HG03045 (cell line): ENCODE measurements at regions not wholly inside any gene's neighbourhood (a gene's known extent, or its start where the extent isn't known, plus 50 kb on each side); places are given as distances from the start of the nearest gene placed in this dataset.
"Not testable (repeated sequence)": the region's sequence is repeated elsewhere in the genome, so short reads cannot be mapped to it uniquely, and the experiment has no call there.

ENCODE experiments used
- ATAC-seq: cut with Tn5 transposase; IDR thresholded peaks from one replicate; pipeline ENCODE4 v1.9.1; 2021; ENCODE audit warnings: mild to moderate bottlenecking, moderate library complexity; ENCODE audit not compliant: unreplicated experiment

DNA sequence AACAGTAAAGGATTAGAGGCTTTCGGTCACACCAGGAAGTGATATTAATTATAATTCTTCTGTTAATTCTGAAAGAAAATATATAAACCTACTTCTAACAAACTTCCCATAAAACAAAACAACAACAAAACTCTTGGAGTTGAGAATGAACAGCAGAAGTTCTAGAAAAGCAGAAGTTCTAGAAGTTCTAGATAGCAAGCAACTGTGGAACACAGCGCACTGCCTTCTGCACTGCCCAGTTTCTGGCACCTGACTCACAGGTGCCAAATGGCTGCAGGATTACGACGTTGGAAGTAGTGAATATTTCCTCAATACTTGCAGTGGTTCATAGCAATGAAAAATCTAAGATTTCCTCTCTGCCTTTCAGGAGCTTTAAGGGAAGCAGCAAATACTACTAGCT, 132.2 kb downstream of the OR13A1 start:
- no peak for ATAC-seq

DNA sequence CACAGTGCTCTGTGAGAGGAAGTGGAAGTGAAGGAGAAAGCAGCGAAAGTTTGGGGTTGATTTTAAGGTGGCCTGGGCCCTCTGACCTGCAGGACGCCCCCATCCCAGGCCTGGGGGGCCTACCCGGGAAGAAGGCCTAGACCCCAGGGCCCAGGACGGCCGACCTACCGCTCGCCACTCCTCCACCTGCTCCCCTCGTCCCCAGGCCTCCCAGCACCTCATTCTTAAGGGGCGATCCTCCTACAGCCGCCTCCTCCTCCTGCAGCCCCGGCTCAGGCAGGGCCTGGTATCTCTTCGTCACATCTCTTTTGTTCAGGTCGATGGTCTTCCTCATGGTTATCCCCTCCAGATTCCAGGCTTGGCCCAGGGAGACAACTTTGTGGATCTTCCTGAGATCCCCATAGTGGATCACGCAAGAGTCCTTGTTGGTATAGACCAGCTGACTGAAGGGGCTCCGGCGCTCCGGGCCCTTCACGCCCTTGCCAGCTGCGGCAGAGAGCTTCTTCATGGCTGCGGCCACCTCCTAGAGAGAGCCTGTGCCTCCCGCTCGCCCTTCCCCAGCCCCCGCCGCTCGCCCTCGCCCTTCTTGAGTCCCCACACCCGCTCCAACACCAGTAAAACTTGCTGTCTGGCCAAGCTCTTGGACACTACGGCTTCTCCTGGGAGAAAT, 117.5 kb downstream of the OR13A1 start:
- no peak for ATAC-seq

- no peak for ATAC-seq
These were observed 116.8 kb downstream of the OR13A1 start for GRCh38 chr10:45198486-45199204.

DNA sequence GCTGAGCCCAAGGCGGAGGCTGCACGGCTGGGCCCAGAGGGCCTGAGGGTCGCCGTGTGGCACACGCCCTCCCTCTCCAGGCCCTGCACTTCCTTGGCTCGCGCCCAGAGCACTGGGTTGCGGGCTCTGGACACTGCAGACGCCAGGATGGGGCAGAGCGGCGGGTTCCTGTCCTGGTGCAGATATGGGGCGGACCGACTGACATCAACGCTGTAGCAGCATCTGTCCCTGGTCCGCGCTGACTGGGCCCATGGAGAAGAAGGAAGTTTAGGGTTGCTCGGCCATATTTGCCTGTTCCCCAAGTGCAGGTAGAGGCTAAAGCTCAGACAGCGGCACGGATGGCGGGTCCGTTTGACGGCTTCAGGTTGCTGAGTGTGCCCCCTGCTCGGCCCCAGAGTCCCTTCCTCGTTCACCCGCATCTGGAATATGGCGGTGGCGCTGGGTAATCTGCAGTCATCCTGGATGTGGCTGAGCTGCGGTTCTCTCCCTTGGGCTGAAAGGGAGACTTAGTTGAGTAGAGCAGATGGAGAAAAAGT, 116.1 kb downstream of the OR13A1 start:
- no peak for ATAC-seq

DNA sequence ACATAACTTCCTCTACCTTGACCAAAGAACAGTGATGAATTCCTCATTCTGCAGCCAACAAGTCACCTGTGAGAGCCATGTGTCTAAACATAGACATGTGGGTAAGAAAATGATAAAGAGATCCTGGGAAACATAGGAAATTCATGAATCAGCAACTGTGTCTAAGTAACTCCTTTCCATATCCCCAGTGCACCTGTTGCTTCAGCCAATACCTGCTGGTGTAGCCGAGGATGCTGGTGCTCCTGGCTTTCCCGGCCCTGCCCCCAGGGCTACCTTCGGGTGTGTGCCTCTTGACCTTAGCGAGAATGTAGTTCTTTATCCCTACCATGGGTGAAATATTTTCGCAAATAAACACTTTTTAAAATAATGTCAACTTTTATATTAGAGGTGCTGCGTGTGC, 114.1 kb downstream of the OR13A1 start:
- no peak for ATAC-seq

GRCh38 chr10:45202242-45202641, 113.2 kb downstream of the OR13A1 start:
- ATAC-seq = no peak

DNA sequence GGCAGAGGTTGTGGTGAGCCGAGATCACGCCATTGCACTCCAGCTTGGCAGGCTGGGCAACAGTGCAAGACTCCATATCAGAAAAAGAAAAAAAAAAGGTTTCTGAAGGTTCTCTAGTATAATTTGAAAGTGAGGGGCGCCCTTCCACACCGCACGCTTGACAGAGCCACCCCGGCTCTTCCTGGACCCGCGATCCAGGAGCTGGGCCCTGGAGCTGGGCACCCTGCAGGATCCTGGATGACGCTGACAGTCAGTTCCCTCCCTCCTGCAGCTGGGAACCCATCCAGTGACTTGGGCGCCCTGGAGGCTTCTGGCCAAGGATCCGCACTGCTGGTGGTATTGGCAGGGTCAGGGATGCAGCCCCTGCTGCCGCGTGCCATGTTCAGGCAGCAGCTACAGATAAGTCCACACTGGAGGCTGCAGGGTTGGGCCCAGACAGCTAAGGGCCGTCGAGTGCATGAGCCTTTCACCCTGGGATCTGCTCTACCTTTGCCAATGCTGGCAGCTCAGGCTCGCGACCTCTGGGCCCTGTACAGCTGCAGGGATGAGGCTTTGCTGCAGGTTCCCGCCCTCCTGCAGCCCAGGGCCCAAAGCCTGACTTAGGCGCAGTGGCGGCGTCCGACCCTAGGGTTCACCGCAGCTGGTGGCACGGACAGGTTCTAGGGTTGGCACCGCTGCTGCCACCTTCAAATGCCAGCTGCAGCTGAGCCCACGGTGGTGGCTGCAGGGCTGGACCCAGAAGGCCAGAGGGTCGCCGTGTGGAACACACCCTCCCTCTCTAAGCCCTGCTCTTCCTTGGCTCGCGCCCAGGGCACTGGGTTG, 110.2 kb downstream of the OR13A1 start:
- no peak for ATAC-seq

GRCh38 chr10:45209888-45210287, 105.5 kb downstream of the OR13A1 start:
- no peak for ATAC-seq

GRCh38 chr10:45211576-45211975, 103.8 kb downstream of the OR13A1 start:
- no peak for ATAC-seq

GRCh38 chr10:45219416-45219815, 96.0 kb downstream of the OR13A1 start:
- no peak for ATAC-seq

DNA sequence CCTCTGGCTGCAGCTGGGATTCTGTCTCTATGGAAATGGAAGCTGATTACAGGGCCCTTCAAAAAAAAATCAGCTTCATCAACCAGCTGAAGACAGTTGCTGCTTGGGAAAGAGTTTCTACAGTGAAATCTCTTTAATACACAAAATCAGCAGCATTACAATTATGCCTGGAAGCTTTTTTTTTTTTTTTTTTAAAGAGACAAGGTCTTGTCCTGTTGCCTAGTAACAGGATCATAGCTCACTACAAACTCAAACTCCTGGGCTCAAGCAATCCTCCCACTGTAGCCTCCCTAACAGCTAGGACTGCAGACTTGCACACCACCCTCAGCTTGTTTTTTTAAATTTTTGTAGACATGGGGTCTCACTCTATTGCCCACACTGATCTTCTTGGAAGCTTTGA, 94.5 kb downstream of the OR13A1 start:
- no peak for ATAC-seq

DNA sequence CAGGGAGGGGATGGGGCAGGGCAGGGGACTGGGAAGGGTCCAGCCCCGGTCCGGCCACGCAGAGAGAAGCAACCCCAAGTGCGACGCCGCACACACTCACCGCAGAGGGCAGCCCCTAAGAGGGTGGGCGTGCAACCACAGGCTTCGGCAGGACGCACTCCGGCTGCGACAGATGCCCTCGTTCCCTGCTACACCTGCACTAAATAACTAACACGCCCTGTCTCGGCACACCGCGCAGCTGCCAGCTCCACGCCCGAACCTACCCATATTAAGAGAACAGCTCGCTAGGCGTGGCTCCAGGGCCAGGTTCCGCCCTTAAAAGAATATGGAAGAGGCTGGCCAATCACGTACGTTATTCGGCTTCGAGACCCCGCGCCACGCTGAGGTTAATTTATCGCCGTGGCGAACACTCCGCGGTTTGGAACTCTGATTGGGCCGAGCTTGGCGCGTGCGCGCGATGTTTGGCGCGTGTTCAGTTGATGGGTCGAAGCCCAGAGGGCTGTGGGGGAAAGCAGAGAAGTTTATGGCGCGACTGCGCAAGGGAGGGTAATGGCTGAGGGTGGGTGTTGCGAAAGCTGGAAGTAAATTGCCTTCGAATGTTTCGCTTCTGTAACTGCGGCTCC, 91.1 kb downstream of the OR13A1 start:
- ATAC-seq = no peak

- no peak for ATAC-seq
These were observed 88.4 kb downstream of the OR13A1 start for GRCh38 chr10:45227042-45227441.

- no peak for ATAC-seq
These were observed 88.0 kb downstream of the OR13A1 start for GRCh38 chr10:45227456-45227855.

- ATAC-seq = no peak
These were observed 85.6 kb downstream of the OR13A1 start for GRCh38 chr10:45229823-45230222.

GRCh38 chr10:45235260-45235769, 80.1 kb downstream of the OR13A1 start:
- not testable (repeated sequence) for ATAC-seq

DNA sequence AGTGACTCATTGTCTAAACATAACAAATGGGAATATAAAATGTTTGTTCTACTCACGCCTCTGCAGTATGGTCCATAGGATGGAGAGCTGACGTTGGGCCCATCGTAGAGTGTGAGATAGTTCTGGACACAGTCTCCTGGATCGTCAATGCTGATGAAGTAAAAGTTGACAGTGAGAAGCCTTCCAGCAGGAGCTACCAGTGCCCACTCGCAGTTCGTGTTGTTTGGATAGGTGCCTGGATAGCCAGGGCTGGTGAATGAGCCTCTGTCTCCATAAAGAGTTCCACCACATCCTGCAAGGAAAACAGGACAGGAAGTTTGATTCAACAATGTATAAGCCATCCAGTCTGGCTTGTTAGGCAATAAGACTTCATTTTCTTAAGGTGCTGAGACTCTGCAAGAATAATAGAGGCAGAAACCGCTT, 79.6 kb downstream of the OR13A1 start:
- ATAC-seq = no peak

DNA sequence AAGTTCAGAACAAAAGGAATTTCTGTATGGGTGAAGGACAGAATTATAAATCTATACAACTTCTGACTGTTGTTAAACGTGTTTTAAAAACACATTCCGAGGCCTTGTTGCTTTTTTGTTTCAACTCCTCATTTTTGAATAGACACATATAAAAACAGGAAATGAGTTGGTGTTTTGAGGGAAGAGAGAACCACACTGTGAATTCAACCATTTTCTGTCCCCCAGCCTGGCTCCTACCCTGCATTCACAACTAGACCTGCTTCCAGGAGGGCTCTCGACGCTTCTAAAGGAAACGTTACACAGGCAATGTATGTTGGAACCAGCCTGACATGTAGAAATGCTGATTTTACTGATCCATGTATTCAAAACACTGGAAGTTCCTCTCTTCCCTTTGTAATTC, 76.5 kb downstream of the OR13A1 start:
- ATAC-seq = no peak

DNA sequence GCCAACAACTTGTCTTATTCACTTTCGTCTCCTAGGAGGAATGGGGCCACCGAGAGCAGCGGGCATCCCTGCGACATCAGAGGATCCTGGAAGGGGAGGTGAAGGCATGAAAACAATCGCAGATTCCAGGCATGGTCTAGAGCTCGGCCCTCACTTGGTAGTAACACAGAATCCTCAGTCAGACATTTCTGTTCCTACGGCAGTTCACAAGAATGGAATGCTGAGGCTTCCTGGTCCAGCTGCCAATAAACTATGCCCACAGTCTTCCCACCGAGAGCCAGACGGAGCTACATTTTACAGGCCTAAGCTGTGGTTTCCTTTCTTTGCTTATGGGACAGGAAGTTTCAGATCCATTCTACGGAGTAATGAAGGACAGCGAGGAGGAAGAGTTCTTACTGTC, 75.8 kb downstream of the OR13A1 start:
- no peak for ATAC-seq

- no peak for ATAC-seq
These were observed 73.4 kb downstream of the OR13A1 start for GRCh38 chr10:45241865-45242520.
